H9 (cell line): ENCODE measurements at regions not wholly inside any gene's neighbourhood (a gene's known extent, or its start where the extent isn't known, plus 50 kb on each side); places are given as distances from the start of the nearest gene placed in this dataset.
A peak's percentile ranks its signal among the peaks of the same experiment; 100 is the strongest.
"Not testable (repeated sequence)": the region's sequence is repeated elsewhere in the genome, so short reads cannot be mapped to it uniquely, and the experiment has no call there.

ENCODE experiments used
- DNase-seq: peaks from one replicate; pipeline ENCODE4 v3.0.0-alpha.2; 2017
- H2AFZ ChIP-seq: one replicate; pipeline ENCODE4 v1.6.1; 2013; ENCODE audit warnings: mild to moderate bottlenecking, low read length, control low read depth, moderate library complexity
- H2AK5ac ChIP-seq: 2 replicates; pipeline ENCODE4 v1.6.1; 2013; ENCODE audit warnings: low read length, control low read depth, mixed read lengths; ENCODE audit not compliant: insufficient read length
- H2BK120ac ChIP-seq: one replicate; pipeline ENCODE4 v1.6.1; 2013; ENCODE audit warnings: low read depth, mild to moderate bottlenecking, low read length, control low read depth, inconsistent platforms; ENCODE audit not compliant: poor library complexity, severe bottlenecking
- H2BK12ac ChIP-seq: 2 replicates; pipeline ENCODE4 v1.6.1; 2013; ENCODE audit warnings: low read length, control low read depth, mixed read lengths, low read depth; ENCODE audit not compliant: insufficient read length
- H2BK15ac ChIP-seq: 2 replicates; pipeline ENCODE4 v1.6.1; 2013; ENCODE audit warnings: low read depth, low read length, control low read depth
- H2BK20ac ChIP-seq: one replicate; pipeline ENCODE4 v1.6.1; 2013; ENCODE audit warnings: low read depth, mild to moderate bottlenecking, low read length, control low read depth, inconsistent platforms; ENCODE audit not compliant: poor library complexity, severe bottlenecking
- H2BK5ac ChIP-seq: 2 replicates; pipeline ENCODE4 v1.6.1; 2013; ENCODE audit warnings: low read length, control low read depth, mixed read lengths; ENCODE audit not compliant: insufficient read length
- H3K14ac ChIP-seq: 2 replicates; pipeline ENCODE4 v1.6.1; 2013; ENCODE audit warnings: low read length, control low read depth; ENCODE audit not compliant: insufficient read depth
- H3K18ac ChIP-seq: 2 replicates; pipeline ENCODE4 v1.6.1; 2013; ENCODE audit warnings: low read depth, mild to moderate bottlenecking, mixed read lengths, low read length, control low read depth; ENCODE audit not compliant: insufficient read length
- H3K23ac ChIP-seq: 2 replicates; pipeline ENCODE4 v1.6.1; 2013; ENCODE audit warnings: low read length, control low read depth, mixed read lengths, low read depth; ENCODE audit not compliant: insufficient read length
- H3K23me2 ChIP-seq: 2 replicates; pipeline ENCODE4 v1.6.1; 2013; ENCODE audit warnings: low read depth, mild to moderate bottlenecking, mixed read lengths, low read length, control low read depth; ENCODE audit not compliant: insufficient read length, poor library complexity, severe bottlenecking
- H3K27ac ChIP-seq: 2 replicates; pipeline ENCODE4 v1.5.1; 2013; ENCODE audit warnings: low read length, control low read depth, mixed read lengths, low read depth; ENCODE audit not compliant: insufficient read length
- H3K27me3 ChIP-seq: 2 replicates; pipeline ENCODE4 v1.6.1; 2013; ENCODE audit warnings: low read length, control low read depth, inconsistent platforms; ENCODE audit not compliant: insufficient read depth
- H3K4ac ChIP-seq: 2 replicates; pipeline ENCODE4 v1.6.1; 2013; ENCODE audit warnings: low read depth, mild to moderate bottlenecking, control low read depth, inconsistent platforms, low read length, moderate library complexity
- H3K4me1 ChIP-seq: 2 replicates; pipeline ENCODE4 v1.6.1; 2013; ENCODE audit warnings: low read length, control low read depth, inconsistent platforms; ENCODE audit not compliant: insufficient read depth
- H3K4me2 ChIP-seq: 2 replicates; pipeline ENCODE4 v1.6.1; 2013; ENCODE audit warnings: low read length, control low read depth, mixed read lengths; ENCODE audit not compliant: insufficient read length, insufficient read depth
- H3K56ac ChIP-seq: 2 replicates; pipeline ENCODE4 v1.6.1; 2013; ENCODE audit warnings: low read depth, mild to moderate bottlenecking, mixed read lengths, low read length, control low read depth; ENCODE audit not compliant: insufficient read length
- H3K79me1 ChIP-seq: 2 replicates; pipeline ENCODE4 v1.6.1; 2013; ENCODE audit warnings: low read depth, mild to moderate bottlenecking, moderate library complexity, low read length, control low read depth, inconsistent platforms; ENCODE audit not compliant: insufficient read depth, poor library complexity, severe bottlenecking
- H3K79me2 ChIP-seq: 2 replicates; pipeline ENCODE4 v1.6.1; 2013; ENCODE audit warnings: low read length, control low read depth, inconsistent platforms; ENCODE audit not compliant: insufficient read depth
- H3K9ac ChIP-seq: 2 replicates; pipeline ENCODE4 v1.6.1; 2013; ENCODE audit warnings: low read length, control low read depth, mixed read lengths; ENCODE audit not compliant: insufficient read length; ENCODE audit errors: extremely low read depth
- H3K9me3 ChIP-seq: one replicate; pipeline ENCODE4 v1.6.1; 2013; ENCODE audit warnings: low read depth, low read length, inconsistent platforms; ENCODE audit not compliant: control insufficient read depth
- H3T11ph ChIP-seq: one replicate; pipeline ENCODE4 v1.6.1; 2013; ENCODE audit warnings: mild to moderate bottlenecking, low read length, control low read depth, inconsistent platforms
- H4K20me1 ChIP-seq: one replicate; pipeline ENCODE4 v1.6.1; 2013; ENCODE audit not compliant: control insufficient read depth, insufficient read length, insufficient read depth
- H4K5ac ChIP-seq: 2 replicates; pipeline ENCODE4 v1.6.1; 2013; ENCODE audit warnings: low read depth, mild to moderate bottlenecking, mixed read lengths, low read length, control low read depth; ENCODE audit not compliant: insufficient read length
- H4K8ac ChIP-seq: replicated peaks from 2 replicates; pipeline ENCODE4 v1.6.1; 2013; ENCODE audit warnings: low read length, control low read depth, mixed read lengths, low read depth; ENCODE audit not compliant: insufficient read length
- H4K91ac ChIP-seq: 2 replicates; pipeline ENCODE4 v1.6.1; 2013; ENCODE audit warnings: low read depth, mild to moderate bottlenecking, moderate library complexity, mixed read lengths, low read length, control low read depth; ENCODE audit not compliant: insufficient read length
- H3K27ac Mint-ChIP-seq, 3 experiments: 2 replicates in 2 of 3; 3 replicates in 1 of 3; pipeline ENCODE4 v1.8.0; 2020 to 2021; ENCODE audit warnings: mixed read lengths in 3 of 3, mild to moderate bottlenecking in 1 of 3, moderate library complexity in 1 of 3
- H3K27me3 Mint-ChIP-seq: 2 replicates; pipeline ENCODE4 v1.8.0; 2021; ENCODE audit warnings: low read depth, mild to moderate bottlenecking, moderate library complexity, mixed read lengths
- H3K36me3 Mint-ChIP-seq, 3 experiments: 2 replicates in 2 of 3; 3 replicates in 1 of 3; pipeline ENCODE4 v1.8.0; 2020 to 2021; ENCODE audit warnings: low read depth in 3 of 3, mixed read lengths in 3 of 3; ENCODE audit not compliant: insufficient read depth in 1 of 3
- H3K4me1 Mint-ChIP-seq, 2 experiments: 2 replicates each; pipeline ENCODE4 v1.8.0; 2020; ENCODE audit warnings: mixed read lengths in 2 of 2
- H3K4me3 Mint-ChIP-seq, 2 experiments: 2 replicates in 1 of 2; 3 replicates in 1 of 2; pipeline ENCODE4 v1.8.0; 2020 to 2021; ENCODE audit warnings: mild to moderate bottlenecking in 2 of 2, mixed read lengths in 2 of 2, moderate library complexity in 1 of 2
- H3K9me3 Mint-ChIP-seq, 2 experiments: 2 replicates in 1 of 2; 3 replicates in 1 of 2; pipeline ENCODE4 v1.8.0; 2020; ENCODE audit warnings: mild to moderate bottlenecking in 2 of 2, mixed read lengths in 2 of 2, moderate library complexity in 1 of 2
- CTCF ChIP-seq: fragments of 200-600 bp; sonication (generic); conservative IDR thresholded peaks from 3 replicates; pipeline ENCODE4 v1.8.0; 2021; ENCODE audit warnings: antibody characterized with exemption, mild to moderate bottlenecking
- WGBS: extraction: QIAGEN DNeasy Blood & Tissue Kit; methylation state at CpG from one replicate; pipeline ENCODE4 v1.1.7; 2013; ENCODE audit warnings: missing lambda C conversion rate, low lambda C conversion rate, mixed read lengths; ENCODE audit not compliant: insufficient read length; ENCODE audit errors: extremely low coverage; 5-methylcytosine and 5-hydroxymethylcytosine counted together

GRCh38 chr14:99036611-99037293 lies 235.2 kb downstream of the BCL11B start:
- H3K4me3 Mint-ChIP-seq: no peak overlapping the region
- Histone ChIP-seq H3K23me2 (no peaks in the 10 kb centered on the region), H3K18ac (no peak overlapping the region), H2BK20ac (no peak overlapping the region), H3K56ac (no peak overlapping the region), H3K9ac (no peak overlapping the region), H3K27me3 (no peaks in the 10 kb centered on the region), H3K9me3 (no peaks in the 10 kb centered on the region), H2BK15ac (no peak overlapping the region), H4K91ac (no peak overlapping the region), H3K14ac (no peak overlapping the region), H3K23ac (no peak overlapping the region), H4K8ac (no peak overlapping the region), H3K4me2 (no peak overlapping the region), H2AFZ (no peak overlapping the region), H3K4ac (no peak overlapping the region), H3T11ph (no peak overlapping the region), H3K4me1 (no peaks in the 10 kb centered on the region), H2BK120ac (no peak overlapping the region), H3K27ac (no peak overlapping the region), H4K20me1 (no peaks in the 10 kb centered on the region), H3K79me1 (no peaks in the 10 kb centered on the region), H2BK12ac (no peak overlapping the region), H2BK5ac (no peak overlapping the region), H2AK5ac (no peak overlapping the region), H4K5ac (no peak overlapping the region), H3K79me2 (no peaks in the 10 kb centered on the region)
- TF ChIP-seq CTCF: no peak
- DNase-seq: no peak
- peaks cover 18 to 21% of the 10 kb centered on the region in 2 experiments for H3K4me1 Mint-ChIP-seq
- H3K27ac Mint-ChIP-seq: peak overlapping the region in 1 of 3 experiments; percentile 35; a peak in 1 of 7 replicates
- peaks cover 0 to 6% (median 0%) of the 10 kb centered on the region in 3 experiments; a peak in 2 of 7 replicates for H3K36me3 Mint-ChIP-seq
- peaks cover 6 to 8% of the 10 kb centered on the region in 2 experiments; a peak in 4 of 5 replicates for H3K9me3 Mint-ChIP-seq
- no CpG with 5 or more reads among the region's 25 CpGs for WGBS
- peaks cover 3% of the 10 kb centered on the region for H3K27me3 Mint-ChIP-seq

GRCh38 chr14:99037326-99037725 lies 234.7 kb downstream of the BCL11B start:
- no CpG with 5 or more reads among the region's 1 CpG for WGBS
- not testable (repeated sequence) for H3K4me2 ChIP-seq, H3K56ac ChIP-seq, H3K27ac ChIP-seq, H3K4me3 Mint-ChIP-seq, H3K23me2 ChIP-seq, H3K4me1 ChIP-seq, H3K9me3 ChIP-seq, H4K5ac ChIP-seq, H2BK12ac ChIP-seq, H3T11ph ChIP-seq, H3K23ac ChIP-seq, H3K18ac ChIP-seq, H2BK20ac ChIP-seq, H2AK5ac ChIP-seq, H3K9ac ChIP-seq, H4K91ac ChIP-seq, H3K79me2 ChIP-seq, H3K4ac ChIP-seq, H3K36me3 Mint-ChIP-seq, H4K20me1 ChIP-seq, DNase-seq, H3K14ac ChIP-seq, H2BK15ac ChIP-seq, H2AFZ ChIP-seq, H3K27me3 Mint-ChIP-seq, H3K27ac Mint-ChIP-seq, H2BK5ac ChIP-seq, H4K8ac ChIP-seq, H3K27me3 ChIP-seq, H3K9me3 Mint-ChIP-seq, H2BK120ac ChIP-seq, H3K79me1 ChIP-seq
- H3K4me1 Mint-ChIP-seq: peaks cover 18 to 24% of the 10 kb centered on the region in 2 experiments
